SHP77 treated with DMSO at 0.1 percent for 48 hours (cell line): ENCODE measurements at regions not wholly inside any gene's neighbourhood (a gene's known extent, or its start where the extent isn't known, plus 50 kb on each side); places are given as distances from the start of the nearest gene placed in this dataset.
"Not testable (repeated sequence)": the region's sequence is repeated elsewhere in the genome, so short reads cannot be mapped to it uniquely, and the experiment has no call there.

ENCODE experiments used
- DNase-seq: peaks from one replicate; lab custom pipeline; 2025; lab: John Stamatoyannopoulos, UW

DNA sequence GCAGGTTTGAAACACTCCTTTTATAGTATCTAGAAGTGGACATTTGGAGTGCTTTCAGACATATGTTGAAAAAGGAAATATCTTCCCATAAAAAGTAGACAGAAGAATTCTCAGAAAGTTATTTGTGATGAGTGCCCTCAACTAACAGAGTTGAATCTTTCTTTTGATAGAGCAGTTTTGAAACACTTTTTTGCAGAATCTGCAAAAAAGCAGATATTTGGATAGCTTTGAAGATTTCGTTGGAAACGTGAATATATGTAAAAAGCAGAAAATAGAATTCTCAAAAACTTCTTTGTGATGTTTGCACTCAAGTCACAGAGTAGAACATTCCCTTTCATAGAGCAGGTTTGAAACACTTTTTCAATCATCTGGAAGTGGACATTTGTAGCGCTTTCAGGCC lies 676.4 kb upstream of the ZNF337 start:
- DNase-seq: not testable (repeated sequence)

DNA sequence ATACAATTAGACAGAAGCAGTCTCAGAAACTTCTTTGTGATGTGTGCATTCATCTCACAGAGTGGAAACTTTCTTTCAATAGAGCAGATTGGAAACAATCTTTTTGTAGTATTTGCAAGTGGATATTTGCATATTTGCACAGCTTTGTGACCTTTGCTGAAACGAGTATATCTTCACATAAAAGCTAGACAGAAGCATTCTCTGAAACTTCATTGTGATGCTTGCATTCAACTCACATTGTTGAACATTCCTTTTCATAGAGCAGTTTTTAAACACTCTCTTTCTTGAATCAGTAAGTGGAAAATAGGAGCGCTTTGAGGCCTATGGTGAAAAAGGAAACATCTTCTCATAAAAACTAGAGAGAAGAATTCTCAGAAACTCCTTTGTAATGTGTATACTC lies 657.9 kb upstream of the ZNF337 start:
- DNase-seq: no peak

DNA sequence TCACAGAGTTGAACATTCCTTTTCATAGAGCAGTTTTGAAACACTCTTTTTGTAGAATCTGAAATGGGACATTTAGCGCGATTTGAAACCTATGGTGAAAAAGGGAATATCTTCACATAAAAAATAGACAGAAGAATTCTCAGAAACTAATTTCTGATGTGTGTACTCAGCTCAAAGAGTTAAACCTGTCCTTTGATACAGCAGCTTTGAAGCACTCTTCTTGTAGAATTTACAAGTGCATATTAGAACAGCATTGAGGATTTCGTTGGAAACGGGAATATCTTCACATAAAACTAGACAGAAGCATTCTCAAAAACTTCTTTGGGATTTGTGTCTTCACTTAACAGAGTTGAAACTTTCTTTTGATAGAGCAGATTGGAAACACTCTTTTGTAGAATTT lies 650.7 kb upstream of the ZNF337 start:
- no peak for DNase-seq

DNA sequence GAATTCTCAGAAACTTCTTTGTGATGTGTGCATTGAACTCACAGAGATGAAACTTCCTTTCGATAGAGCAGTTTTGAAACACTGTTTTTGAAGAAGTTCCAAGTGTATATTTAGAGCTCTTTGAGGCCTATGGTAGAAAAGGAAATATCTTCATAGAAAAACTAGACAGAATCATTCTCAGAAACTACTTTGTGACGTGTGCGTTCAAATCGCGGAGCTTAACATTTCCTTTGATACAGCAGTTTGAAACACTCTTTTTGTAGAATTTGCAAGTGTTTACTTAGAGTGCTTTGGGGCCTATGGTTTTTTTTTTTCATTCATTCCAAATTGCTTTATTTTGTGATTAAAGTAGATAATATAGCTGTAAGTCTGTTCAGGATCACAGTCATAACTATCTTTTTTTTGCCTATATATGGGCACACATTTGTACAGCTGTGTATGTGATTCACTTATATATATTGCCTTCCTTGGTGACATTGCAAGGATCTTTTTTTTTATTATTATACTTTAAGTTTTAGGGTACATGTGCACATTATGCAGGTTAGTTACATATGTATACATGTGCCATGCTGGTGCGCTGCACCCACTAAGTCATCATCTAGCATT lies 643.9 kb upstream of the ZNF337 start:
- DNase-seq: not testable (repeated sequence)

DNA sequence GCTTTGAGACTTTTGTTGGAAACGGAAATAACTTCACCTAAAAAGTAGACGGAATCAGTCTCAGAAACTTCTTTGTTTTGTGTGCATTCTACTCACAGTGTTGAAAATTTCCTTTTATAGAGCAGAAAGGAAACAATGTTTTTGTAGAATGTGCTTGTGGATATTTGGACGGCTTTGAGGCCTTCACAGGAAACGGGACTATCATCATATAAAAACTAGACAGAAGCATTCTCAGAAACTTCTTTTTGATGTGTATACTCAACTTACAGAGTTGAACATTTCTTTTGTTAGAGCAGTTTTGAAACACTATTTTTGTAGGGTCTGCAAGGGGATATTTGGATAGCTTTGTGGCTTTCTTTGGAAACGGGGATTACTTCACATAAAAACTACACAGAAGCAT lies 627.5 kb upstream of the ZNF337 start:
- no peak for DNase-seq

DNA sequence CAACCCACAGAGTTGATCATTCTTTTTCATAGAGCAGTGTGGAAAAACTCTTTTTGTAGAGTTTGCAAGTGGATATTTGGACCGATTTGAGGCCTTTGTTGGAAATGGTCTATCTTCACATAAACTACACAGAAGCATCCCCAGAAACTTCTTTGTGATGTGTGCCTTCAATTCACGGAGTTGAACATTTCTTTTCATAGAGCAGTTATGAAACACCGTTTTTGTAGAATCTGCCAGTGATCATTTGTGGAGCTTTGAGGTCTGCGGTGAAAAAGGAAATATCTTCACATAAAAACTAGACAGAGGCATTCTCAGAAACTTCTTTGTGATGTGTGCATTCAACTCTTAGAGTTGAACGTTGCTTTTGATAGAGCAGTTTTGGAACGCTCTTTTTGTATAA lies 618.4 kb upstream of the ZNF337 start:
- DNase-seq: no peak

DNA sequence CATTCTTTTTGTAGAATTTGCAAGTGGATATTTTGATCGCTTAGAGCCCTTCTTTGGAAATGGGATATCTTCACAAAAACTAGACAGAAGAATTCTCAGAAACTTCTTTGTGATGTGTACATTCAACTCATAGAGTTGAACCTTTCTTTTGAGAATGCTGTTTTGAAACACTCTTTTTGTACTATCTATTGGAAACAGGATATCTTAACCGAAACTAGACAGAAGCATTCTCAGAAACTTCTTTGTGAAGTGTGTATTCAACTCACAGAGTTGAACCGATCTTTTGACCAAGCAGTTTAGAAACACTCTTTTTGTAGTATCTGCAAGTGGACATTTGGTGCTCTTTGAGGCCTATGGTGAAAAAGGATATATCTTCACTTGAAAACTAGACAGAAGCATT lies 613.1 kb upstream of the ZNF337 start:
- DNase-seq: not testable (repeated sequence)

DNA sequence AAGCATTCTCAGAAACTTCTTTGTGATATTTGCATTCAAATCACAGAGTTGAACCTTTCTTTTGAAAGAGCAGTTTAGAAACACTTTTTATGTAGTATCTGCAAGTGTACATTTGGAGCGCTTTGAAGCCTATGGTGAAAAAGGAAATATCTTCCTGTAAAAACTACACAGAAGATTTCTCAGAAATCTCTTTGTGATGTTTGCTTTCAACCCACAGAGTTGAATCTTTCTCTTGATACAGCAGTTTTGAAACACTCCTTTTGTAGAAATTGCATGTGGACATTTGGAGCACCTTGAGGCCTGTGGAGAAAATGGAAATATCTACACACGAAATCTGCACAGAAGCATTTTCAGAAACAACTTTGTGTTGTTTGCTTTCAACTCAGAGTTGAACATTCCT lies 612.3 kb upstream of the ZNF337 start:
- no peak for DNase-seq

DNA sequence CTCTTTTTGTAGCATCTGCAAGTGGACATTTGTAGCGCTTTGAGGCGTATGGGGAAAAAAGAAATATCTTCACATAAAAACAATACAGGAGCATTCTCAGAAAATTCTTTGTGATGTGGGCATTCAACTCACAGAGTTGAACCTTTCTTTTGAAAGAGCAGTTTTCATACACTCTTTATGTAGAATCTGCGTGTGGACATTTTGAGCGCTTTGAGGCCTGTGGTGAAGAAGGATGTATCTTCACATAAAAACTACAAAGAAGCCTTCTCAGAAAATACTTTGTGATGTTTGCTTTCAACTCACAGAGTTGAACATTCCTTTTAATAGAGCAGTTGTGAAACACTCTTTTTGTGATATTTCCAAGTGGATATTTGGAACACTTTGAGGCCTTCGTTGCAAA lies 598.4 kb upstream of the ZNF337 start:
- no peak for DNase-seq

DNA sequence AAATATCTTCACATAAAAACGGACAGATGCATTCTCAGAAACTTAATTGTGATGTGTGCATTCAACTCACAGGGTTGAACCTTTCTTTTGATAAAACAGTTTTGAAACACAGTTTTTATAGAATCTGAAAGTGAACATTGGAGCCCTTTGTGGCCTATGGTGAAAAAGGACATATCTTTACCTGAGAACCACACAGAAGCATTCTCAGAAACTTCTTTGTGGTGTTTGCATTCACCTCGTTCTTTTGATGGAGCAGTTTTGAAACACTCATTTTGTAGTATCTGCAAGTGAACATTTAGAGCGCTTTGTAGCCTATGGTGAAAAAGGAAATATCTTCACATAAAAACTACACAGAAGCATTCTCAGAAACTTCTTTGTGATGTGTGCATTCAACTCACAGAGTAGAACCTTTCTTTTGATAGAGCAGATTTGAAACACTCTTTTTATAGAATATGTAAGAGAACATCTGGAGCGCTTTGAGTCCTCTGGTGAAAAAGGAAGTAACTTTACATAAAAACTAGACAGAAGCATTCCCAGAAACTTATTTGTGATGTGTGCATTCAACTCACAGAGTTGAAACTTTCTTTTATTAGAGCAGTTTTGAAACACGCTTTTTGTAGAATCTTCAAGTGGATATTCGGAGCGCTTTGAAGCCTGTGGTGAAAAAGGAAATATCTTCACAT lies 591.9 kb upstream of the ZNF337 start:
- DNase-seq: not testable (repeated sequence)

DNA sequence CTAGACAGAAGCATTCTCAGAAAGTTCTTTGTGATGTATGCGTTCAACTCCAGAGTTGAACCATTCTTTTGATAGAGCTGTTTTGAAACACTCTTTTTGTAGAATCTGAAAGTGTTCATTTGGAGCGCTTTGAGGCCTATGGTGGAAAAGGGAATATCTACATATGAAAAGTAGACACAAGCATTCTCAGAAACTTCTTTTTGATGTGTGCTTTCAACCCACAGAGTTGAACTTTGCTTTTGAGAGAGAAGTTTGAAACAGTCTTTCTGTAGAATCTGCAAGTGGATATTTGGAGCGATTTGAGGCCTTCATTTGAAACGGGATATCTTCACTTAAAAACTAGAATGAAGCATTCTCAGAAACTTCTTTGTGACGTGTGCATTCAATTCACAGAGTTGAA lies 582.6 kb upstream of the ZNF337 start:
- no peak for DNase-seq

DNA sequence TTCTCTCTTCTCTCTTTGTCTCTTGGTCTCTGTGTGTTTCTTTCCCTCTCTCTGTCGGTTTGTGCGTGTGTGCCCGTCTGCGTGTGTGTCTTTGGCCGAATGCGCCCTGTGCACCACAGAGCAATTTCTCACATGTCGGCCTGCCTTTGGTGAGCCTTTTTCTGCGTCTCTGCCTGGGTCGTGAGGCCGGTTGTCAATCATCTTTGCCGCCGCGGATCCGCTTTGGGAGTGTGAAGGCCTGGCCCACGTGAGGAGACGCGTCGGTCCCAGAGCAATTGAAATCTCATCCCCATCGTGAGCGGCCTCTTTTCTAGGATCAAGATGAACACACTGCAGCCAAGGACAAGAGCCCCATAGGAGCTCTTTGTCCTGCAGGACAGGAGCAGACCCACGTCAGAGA lies 580.7 kb upstream of the ZNF337 start:
- no peak for DNase-seq

DNA sequence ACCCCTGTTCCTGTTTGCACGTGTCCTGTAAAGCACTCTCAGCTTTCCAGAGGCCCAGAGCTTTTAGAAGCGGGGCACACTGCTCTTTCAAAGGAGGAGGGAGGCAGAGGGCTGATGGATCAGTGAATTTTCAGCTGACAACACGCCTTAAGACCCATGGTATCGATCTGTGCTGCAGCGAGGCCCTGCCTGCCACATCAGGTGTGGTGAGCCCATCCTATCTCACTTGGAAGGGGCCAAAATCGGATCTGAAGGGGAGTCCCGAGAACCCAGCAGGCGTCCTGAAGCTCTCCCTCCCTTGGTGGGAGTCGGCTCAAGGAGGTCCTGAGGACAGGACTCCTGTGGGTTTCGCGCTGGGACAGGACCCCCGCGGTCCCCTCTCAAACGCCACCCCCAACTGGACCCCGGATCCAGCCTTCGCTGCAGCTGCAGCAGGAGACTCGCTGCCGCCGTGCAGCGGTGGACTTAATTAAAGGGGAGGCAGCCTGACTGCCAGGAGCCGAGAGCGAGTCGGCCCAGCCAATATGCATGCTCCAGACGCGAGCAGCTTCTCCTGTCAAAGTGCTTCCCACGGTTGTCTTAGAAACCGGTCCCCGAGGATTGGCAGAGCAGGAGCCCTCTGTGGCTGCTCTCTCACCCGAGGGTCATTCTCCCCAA lies 580.0 kb upstream of the ZNF337 start:
- DNase-seq: no peak

DNA sequence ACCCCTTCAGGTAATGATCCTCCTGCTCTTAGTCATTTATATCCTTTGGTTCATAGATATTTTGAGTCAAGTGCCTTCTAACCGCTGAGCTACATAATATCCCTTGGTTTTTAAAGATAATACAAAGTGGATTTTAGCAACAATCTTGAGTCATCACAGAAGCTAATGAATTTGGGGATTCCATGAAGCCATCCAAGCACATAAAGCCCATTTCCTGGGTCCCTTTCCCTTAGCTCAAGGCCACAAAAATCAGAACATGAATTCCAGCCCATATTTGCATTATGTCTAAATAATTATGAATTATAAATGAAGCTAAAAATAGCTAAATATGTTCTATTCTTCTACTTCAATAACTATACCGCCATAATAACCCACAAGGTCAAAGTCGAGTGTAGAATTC lies 572.1 kb upstream of the ZNF337 start:
- not testable (repeated sequence) for DNase-seq

DNA sequence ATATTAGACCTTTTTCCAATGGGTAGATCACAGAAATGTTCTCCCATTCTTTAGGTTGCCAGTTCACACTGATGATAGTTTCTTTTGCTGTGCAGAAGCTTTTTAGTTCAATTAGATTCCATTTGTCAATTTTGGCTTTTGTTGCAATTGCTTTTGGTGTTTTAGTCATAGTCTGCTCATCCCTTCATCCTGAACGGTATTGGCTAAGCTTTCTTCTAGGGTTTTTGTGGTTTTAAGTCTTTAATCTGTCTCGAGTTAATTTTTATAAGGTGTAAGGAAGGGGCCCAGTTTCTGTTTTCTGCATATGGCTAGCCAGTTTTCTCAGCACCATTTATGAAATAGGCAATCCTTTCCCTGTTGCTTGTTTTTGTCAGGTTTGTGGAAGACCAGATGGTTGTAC lies 564.3 kb upstream of the ZNF337 start:
- not testable (repeated sequence) for DNase-seq

DNA sequence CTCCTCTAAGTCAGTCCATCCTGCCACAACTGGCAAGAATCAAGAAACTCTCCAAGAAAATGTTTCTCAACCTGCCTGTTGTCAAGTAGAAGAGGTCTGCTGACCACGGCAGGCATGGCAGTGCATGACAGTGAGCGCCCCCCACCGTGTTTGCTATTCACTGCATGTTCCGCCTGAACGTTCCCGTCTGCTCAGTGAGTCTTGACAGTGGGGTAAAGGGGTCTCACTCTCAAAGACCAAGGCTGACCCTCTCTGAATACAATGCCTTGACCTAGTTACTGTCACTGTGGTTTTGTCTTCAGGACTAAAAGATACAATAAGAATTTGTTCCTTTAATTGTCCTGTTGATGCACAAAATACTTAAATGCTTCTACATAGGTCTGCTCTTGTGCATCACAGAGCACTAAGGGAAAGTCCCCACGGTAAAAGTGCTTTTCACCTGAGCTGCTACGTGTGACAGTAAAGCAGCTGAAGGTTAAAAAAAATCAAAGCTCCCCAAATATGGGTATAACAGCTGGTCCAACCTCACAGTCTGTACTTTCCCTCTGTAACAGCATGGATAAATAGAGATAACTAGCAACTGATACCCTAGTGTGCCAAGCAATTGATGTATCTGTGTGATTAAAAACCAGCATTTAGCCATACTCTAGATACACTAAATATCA lies 555.8 kb upstream of the ZNF337 start:
- not testable (repeated sequence) for DNase-seq

DNA sequence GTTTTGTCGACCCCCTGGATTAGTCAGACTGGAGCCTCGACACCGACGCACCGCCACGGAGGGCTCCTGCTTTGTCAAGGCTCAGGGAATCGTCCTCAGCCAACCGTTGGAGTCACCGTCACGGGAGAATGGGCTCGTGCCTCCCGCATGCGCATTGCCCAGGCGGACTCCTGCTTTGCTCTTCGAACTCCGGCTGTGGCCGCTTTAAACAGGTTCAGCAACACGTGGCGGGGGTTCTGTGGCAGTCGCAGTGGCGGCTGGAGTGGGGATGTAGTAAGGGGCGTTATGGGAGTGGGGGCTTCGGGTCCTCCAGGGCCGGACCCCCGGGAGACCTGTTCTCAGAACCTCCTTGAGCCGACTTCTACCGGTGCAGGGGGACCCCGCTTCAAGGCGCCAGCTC lies 554.7 kb upstream of the ZNF337 start:
- not testable (repeated sequence) for DNase-seq

DNA sequence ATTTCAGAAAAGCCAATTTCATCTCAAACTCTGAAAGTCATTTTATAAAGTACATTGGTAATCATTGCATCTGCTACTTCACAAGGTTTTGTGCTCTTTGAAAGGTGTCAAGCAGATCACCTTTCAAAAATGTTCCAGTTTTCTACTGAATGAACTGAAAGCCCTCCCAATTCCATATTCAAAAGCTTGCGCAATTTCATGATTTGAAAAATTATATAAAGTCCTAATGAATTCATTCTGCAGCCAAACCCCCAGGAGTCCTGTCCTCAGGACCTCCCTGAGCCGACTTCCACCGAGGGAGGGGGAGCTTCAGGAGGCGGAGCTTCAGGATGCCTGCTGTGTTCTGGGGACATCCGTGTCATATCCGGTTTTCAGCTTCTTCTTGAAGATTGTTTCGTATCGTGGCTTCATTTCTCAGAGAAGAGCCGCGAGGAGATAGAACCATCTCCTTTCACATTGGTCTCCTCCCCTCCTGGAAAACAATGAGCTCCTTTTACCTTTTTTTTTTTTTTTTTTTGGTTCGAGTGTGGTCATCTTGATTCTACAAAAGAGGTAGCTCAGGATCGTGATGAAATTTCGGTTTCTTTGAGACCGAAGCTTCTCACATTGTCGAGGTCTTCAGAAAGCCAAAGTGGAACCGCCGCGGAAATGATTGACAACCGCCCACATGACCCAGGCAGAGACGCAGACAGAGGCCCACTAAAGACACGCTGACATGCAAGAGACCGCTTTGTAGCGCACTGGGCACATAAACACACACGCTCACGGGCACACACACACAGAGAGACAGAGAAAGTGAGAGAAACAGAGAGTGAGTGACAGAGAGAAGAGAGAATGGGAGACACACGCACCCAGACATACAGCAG lies 553.8 kb upstream of the ZNF337 start:
- DNase-seq: not testable (repeated sequence)

DNA sequence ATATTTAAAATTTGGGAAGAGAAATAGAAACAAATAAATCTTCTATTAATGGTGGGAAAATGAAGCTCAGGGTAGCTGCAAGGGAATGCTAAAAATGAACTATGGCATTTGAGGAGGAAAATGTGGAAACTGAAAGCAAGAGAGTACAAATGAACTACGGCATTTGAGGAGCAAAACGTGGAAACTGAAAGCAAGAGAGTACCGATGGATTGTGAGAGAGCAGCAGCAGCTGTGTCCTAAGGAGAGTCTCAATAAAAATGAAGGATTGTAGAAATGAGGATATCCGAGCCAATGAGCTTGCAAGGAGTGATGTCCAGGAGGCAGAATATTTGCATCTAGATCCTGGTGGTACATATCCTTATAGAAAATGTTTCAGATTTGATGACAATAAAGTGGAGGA lies 547.1 kb upstream of the ZNF337 start:
- no peak for DNase-seq

DNA sequence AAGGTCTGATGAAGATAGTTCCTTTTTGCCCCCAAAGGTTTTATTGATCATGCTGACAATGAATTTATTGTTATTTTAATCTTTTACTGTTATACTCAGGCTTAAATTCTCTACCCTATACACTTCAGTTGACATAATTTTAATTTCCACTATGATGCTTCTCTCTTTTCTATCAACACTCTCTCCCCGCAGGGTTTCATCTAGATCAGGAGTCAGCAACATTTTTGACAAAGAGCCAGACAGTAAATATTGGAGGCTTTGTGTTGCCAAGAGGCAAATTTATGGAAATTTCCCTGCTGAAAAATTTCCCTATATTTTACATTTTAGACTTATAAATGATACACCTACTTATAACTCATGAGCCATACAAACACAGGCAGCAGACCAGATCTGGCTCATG lies 524.0 kb upstream of the ZNF337 start:
- DNase-seq: not testable (repeated sequence)

DNA sequence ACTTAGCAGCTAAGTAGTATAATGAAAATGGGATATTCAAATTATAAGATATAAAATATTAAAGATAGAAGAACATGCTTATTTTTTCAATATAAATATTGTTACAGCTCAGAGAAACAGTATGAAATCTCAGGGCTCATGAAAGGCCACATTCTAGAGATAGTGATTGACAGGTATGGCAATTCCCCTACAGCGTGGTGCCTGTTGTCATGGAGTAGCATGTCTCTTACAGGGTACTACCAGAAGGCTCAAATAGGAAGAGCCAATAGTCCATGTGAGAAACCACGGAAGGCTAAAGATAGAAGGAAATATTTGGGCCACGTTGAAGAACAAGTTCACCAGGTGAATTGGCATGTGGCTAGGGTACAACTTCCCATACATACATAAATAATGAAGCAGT lies 522.9 kb upstream of the ZNF337 start:
- DNase-seq: not testable (repeated sequence)

DNA sequence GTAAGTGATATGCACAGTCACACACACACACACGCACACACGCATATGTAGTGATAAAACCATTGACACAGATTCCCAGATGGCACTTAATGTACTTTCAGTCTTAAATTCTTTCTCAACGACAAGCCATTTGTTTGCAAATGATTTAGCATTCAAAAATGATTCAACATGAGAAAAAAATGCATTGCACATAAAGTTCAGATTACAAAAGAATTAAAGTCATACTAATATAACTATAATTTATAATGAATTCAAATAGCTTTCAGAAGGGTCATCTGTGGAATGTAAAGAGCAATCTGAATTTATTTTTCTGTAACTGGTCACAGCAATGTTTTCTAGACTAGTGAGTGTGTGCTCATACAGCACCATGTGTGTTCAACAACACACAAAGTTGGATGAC lies 521.6 kb upstream of the ZNF337 start:
- DNase-seq: no peak
